SJSA1 (cell line): ENCODE measurements at regions not wholly inside any gene's neighbourhood (a gene's known extent, or its start where the extent isn't known, plus 50 kb on each side); places are given as distances from the start of the nearest gene placed in this dataset.
A peak's percentile ranks its signal among the peaks of the same experiment; 100 is the strongest.

Experiments used
- DNase-seq, 2 experiments: peaks; one replicate each; pipeline ENCODE4 v3.0.0-alpha.2; 2015 to 2020; ENCODE audit warnings: low spot score in 2 of 2, low read depth in 1 of 2
- H3K27ac ChIP-seq: fragments of 250-450 bp; sonication (Bioruptor Pico); 2 replicates; pipeline ENCODE4 v1.5.1; 2020; ENCODE audit warnings: mild to moderate bottlenecking, moderate library complexity
- H3K27me3 ChIP-seq: fragments of 250-450 bp; sonication (Bioruptor Pico); replicated peaks from 2 replicates; pipeline ENCODE4 v1.5.1; 2020; ENCODE audit warnings: mild to moderate bottlenecking, moderate library complexity
- H3K36me3 ChIP-seq: fragments of 250-450 bp; sonication (Bioruptor Pico); 2 replicates; pipeline ENCODE4 v1.5.1; 2020; ENCODE audit warnings: mild to moderate bottlenecking
- H3K4me1 ChIP-seq: fragments of 250-450 bp; sonication (Bioruptor Pico); replicated peaks from 2 replicates; pipeline ENCODE4 v1.6.1; 2021; ENCODE audit warnings: mild to moderate bottlenecking
- H3K4me3 ChIP-seq: fragments of 250-450 bp; sonication (Bioruptor Pico); 2 replicates; pipeline ENCODE4 v1.5.1; 2020; ENCODE audit warnings: mild to moderate bottlenecking
- H3K9me3 ChIP-seq: fragments of 250-450 bp; sonication (Bioruptor Pico); replicated peaks from 2 replicates; pipeline ENCODE4 v1.5.1; 2020; ENCODE audit warnings: mild to moderate bottlenecking

DNA sequence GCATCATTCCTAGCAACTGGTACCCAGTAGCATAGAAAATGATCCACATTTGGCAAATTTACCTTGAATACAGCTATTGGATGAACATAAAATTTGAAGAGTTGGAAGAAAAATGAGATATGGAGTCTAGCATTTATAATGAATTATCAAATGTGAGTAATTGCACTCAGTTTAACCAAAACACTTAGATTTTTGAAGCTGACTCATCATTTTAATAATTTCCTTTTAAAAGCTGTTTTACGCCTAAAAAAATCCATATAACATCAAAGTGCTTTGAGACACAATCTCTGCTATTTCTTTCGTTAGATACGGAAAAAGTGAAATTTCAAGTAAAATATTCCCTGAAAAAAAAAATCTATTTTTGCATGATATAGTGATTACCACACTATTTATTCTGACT, 767.4 kb downstream of the ROBO2 start:
- no peaks in the 10 kb centered on the region for H3K27me3 ChIP-seq
- H3K4me1 ChIP-seq = no peaks in the 10 kb centered on the region
- H3K27ac ChIP-seq = no peak overlapping the region
- no peaks in the 10 kb centered on the region for H3K9me3 ChIP-seq
- no peak overlapping the region for H3K4me3 ChIP-seq
- H3K36me3 ChIP-seq = no peaks in the 10 kb centered on the region
- DNase-seq = no peak

DNA sequence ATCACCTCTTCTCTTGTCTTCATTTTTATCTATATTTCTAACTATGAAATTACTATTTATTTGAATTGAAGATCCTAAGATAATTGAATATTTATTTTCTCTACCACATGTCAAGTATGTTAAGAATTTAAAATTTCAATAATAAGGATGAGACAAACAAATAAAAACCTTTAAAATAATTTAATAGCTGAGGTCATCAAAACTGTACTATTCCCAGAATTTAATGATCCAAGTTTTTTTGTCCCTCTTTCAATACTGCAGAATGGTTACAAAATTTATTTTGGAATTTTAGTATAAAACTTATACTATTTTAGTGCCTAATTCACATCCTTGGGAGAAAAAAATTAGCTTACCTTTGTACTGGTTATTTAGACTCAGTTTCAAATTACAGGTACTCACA, 774.9 kb downstream of the ROBO2 start:
- Histone ChIP-seq H3K27me3 (no peaks in the 10 kb centered on the region), H3K27ac (no peak overlapping the region), H3K4me1 (no peaks in the 10 kb centered on the region), H3K4me3 (no peak overlapping the region), H3K36me3 (no peaks in the 10 kb centered on the region), H3K9me3 (no peaks in the 10 kb centered on the region)
- DNase-seq = no peak

DNA sequence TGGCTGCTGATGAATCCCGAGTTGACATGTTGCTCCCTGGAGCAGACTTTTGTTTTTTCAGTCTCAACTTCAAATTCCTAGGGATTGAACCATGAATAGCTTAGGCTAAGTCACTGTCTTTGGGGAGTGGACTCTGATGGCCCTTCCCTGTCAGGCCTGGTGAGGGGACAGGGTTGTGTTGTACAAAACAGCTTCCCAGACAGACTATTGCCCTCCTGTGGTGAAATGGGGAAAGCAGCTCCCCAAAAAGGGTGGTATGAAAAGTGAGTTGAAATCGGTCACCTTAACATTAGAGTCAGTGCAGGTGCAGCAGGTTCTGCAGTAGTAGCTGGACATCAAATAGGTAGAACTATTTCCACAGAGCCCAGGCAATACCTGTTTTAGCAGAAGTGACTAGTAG, 775.6 kb downstream of the ROBO2 start:
- Histone ChIP-seq H3K4me3 (no peak overlapping the region), H3K36me3 (no peaks in the 10 kb centered on the region), H3K4me1 (no peaks in the 10 kb centered on the region), H3K27ac (no peak overlapping the region), H3K27me3 (no peaks in the 10 kb centered on the region), H3K9me3 (no peaks in the 10 kb centered on the region)
- DNase-seq = no peak

DNA sequence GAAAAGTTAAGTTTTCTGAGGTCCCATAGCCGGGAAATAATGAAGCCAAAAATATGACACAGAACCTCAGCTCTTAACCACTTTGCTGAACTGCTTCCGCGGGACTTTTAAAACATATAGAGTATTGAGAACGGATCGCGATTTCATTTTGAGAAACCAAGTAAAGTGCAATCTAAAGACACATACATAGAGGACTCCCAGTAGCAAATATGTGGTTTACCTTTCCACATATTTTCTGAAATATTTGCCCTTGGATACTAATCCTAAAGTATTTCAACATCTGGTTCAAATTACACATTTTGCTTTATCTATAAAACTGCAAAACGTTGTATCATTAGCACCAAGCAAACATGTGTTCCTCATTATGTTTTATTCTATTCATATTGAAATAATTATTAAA, 776.5 kb downstream of the ROBO2 start:
- no peaks in the 10 kb centered on the region for H3K27me3 ChIP-seq
- DNase-seq = no peak
- H3K9me3 ChIP-seq = no peaks in the 10 kb centered on the region
- H3K27ac ChIP-seq = no peak overlapping the region
- H3K36me3 ChIP-seq = no peaks in the 10 kb centered on the region
- no peaks in the 10 kb centered on the region for H3K4me1 ChIP-seq
- H3K4me3 ChIP-seq = no peak overlapping the region

DNA sequence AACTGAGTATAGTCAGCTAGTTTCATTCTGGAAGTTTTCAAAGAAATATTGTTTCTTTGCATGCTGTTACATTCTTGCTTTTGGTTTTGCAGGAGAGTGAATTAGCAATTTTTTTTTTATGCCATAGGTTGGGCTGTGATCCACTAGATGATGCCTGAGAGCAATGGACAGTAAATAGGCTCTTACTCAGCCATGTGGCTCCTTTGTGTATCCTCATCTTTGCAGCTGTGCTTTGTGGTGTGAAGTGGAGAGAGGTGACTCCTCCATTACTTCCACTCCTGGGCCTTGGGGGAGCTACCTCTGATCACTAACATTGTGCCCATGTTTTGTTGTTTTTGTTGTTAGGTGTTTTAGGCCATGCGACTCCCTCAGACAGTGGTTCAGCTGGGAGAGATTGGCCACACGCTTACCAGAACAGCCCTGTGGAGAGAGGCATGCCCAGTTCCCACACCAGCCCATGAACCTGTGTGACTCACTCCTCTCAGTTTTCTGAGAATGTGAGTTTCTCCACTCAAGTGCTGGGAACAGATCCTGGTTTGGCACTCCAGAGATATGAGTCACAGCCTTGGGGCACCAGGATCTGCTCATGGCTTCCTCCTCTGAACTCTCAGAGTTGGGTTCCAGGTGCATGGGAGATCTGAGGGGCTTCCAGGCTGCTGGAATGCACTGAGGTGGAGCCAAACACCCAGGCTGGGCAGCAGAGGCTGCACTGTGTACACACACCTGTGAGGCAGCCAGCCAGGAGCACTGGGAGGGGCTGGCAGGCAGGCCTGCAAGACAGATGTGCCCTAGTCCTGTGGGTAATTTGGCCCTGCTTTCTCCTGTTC, 785.3 kb downstream of the ROBO2 start:
- Histone ChIP-seq H3K9me3 (no peaks in the 10 kb centered on the region), H3K27me3 (no peaks in the 10 kb centered on the region), H3K36me3 (no peaks in the 10 kb centered on the region), H3K4me1 (no peaks in the 10 kb centered on the region), H3K4me3 (no peak overlapping the region), H3K27ac (no peak overlapping the region)
- peak; percentile 7 to 39 for DNase-seq

DNA sequence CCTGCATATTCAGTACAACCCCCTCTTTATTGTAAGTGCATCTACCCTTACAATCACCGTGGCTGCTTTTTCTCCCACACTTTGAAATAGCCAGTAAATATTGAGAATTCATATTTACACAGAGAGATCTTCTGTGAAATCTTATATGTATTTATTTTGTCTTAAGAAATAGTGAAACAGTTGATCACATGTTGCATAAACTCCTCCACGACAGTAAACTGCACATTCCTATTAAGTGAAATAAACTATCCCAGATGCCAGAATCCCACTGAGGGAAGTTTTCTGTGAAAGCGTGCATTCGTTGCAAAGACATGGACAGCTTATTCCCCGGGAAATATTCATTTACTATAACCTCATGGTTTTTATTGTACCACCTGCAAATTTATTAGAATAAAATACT, 796.0 kb downstream of the ROBO2 start:
- DNase-seq = no peak
- Histone ChIP-seq H3K9me3 (no peaks in the 10 kb centered on the region), H3K27me3 (no peaks in the 10 kb centered on the region), H3K4me1 (no peaks in the 10 kb centered on the region), H3K36me3 (no peaks in the 10 kb centered on the region), H3K4me3 (no peak overlapping the region), H3K27ac (no peak overlapping the region)

DNA sequence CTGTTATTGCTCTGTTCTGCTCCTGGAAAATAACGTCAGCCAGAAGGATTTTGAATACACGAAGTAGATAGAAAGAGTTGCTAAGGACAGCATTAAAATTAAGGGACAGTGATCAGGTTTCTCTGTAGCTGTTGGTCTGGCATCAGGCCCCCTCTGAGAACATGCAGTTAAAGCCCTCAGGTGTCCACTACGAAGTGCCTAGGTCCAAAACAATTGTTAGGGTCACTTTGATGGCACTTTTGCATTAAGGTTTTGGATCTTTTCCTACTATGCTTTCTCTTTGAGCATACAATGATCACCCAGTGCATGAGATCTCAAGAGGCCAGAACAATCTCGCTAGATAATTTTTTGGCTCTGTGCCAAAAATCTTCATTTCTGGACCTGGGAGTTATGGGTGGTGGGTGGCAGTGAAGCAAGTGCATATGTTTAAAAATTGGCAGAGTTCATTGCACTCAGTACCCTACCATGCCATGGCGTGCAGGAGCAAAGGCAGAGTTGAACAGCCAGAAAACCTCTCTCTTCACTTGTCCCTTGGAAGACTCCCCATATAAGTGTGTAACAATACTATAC, 797.6 kb downstream of the ROBO2 start:
- H3K27me3 ChIP-seq = no peaks in the 10 kb centered on the region

DNA sequence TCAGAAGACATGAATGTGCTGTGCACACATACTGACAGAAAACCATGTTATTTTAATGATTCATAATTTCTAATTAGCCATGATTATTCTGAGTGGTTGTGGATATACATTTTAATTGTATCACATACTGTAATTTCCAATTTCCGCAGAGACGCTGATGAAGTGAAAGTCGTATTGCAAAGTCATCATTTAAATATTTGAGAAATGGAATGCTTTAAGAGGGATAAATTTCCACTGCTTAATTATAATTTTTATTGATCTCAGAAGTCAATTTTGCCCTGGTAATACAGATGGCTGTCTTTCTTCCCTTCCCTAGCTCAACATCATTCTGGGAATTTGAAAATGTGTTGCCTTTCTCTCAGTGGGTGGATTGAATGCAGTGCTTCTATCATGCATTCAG, 819.3 kb downstream of the ROBO2 start:
- no peak overlapping the region for H3K27ac ChIP-seq
- no peaks in the 10 kb centered on the region for H3K4me1 ChIP-seq
- no peaks in the 10 kb centered on the region for H3K36me3 ChIP-seq
- no peak overlapping the region for H3K4me3 ChIP-seq
- no peaks in the 10 kb centered on the region for H3K9me3 ChIP-seq
- no peaks in the 10 kb centered on the region for H3K27me3 ChIP-seq
- no peak for DNase-seq

More for the DNA sequence above, 797.6 kb downstream of the ROBO2 start:
- Histone ChIP-seq H3K9me3 (no peaks in the 10 kb centered on the region), H3K4me1 (no peaks in the 10 kb centered on the region), H3K27ac (no peak overlapping the region), H3K4me3 (no peak overlapping the region), H3K36me3 (no peaks in the 10 kb centered on the region)
- DNase-seq = no peak

DNA sequence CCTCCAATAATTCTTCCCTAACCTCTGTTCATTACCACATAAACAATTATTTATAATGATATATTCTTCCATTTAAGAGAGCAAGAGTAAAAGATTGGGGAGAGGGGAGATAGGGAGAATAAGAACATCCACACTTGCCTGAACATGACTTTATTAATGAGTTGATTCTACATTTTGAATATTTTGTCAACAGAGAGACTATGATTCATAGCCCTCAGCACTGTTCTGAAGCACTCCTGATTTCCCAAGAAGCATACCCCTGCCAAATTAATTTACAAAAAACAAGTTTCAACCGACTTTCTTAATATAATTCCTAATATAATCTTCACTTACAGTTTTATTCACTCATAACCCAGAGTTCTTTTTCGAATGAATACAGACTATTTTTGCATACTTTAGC, 828.8 kb downstream of the ROBO2 start:
- Histone ChIP-seq H3K4me3 (no peak overlapping the region), H3K27ac (no peak overlapping the region), H3K9me3 (no peaks in the 10 kb centered on the region), H3K36me3 (no peaks in the 10 kb centered on the region), H3K27me3 (no peaks in the 10 kb centered on the region), H3K4me1 (no peaks in the 10 kb centered on the region)
- DNase-seq = no peak

DNA sequence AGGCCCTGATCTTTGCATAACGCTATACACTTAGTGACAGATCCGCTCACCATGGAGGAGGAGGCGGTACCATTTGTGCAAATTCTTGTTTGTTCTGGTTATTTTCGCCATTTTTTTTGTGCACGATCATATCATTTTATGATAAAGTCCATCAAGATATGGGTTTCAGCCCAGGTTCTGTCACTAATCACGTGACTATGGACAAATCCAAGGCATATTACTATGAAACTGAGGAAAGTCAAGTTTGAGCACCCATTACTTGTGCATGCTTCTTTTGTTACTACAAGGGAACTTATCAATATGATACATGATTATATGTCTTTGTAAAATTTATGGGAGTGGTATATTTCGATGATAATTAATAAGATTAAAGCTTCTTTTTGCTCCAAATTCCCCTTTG, 829.5 kb downstream of the ROBO2 start:
- no peaks in the 10 kb centered on the region for H3K9me3 ChIP-seq
- no peaks in the 10 kb centered on the region for H3K36me3 ChIP-seq
- H3K4me3 ChIP-seq = no peak overlapping the region
- no peaks in the 10 kb centered on the region for H3K4me1 ChIP-seq
- DNase-seq = no peak
- H3K27ac ChIP-seq = no peak overlapping the region
- no peaks in the 10 kb centered on the region for H3K27me3 ChIP-seq

DNA sequence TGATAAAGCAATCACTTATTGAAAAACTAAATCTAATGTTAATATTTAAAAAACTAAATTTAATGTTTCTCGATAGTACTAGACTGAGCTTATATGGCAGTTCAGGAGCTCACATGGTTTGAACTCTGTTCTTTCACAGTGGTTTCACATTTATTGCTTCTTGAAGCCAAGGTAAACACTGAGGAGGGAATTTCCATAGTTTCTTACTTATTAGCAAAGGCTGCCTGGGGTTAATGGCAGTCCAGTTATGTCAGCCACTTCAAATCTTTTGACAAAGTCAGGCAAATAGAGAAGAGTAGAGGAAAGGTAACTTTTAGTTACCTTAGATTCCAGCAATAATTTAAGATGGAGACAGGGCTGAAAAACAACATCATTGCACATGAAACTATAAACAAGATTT, 831.5 kb downstream of the ROBO2 start:
- Histone ChIP-seq H3K27me3 (no peaks in the 10 kb centered on the region), H3K27ac (no peak overlapping the region), H3K4me3 (no peak overlapping the region), H3K9me3 (no peaks in the 10 kb centered on the region), H3K36me3 (no peaks in the 10 kb centered on the region), H3K4me1 (no peaks in the 10 kb centered on the region)
- no peak for DNase-seq

DNA sequence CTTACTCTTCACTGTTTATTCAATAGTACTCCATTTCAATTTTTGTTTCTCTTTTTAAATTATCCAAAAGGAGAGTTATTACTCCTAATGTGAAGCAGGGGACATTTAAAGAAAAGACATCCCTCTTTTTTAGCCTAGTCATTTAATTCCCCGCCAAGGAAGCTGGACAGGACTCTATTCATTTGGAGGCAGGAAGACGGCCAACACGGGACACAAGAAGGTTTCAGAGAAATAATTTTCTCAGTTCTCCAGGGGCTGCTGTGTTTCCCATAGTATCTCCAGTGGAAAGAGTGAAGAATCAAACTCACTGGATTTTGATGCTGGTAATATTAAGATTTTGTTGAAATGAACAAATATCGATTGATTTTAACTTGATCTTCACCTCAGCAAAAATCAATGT, 833.7 kb downstream of the ROBO2 start:
- no peak overlapping the region for H3K27ac ChIP-seq
- no peaks in the 10 kb centered on the region for H3K4me1 ChIP-seq
- DNase-seq = no peak
- no peaks in the 10 kb centered on the region for H3K36me3 ChIP-seq
- no peak overlapping the region for H3K4me3 ChIP-seq
- no peaks in the 10 kb centered on the region for H3K27me3 ChIP-seq
- H3K9me3 ChIP-seq = no peaks in the 10 kb centered on the region

DNA sequence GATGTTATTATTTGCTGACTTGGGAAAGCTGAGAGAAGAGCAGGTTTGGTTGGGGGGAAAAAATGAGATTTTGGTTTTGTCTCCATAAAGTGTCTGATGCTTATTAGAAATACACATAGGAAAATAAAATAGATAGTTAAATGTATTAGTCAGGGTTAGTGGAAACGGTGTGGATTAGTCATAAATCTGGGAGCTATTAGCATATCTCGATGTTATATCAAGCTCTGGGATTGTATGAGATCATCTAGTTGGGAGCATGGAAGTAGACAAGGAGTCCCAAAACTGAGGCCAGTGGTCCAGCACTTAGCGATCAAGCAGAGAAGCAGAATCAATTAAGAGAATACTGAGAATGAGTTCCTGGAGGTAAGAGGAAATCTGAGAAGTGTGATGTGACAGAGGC, 845.5 kb downstream of the ROBO2 start:
- H3K4me3 ChIP-seq = no peak overlapping the region
- no peaks in the 10 kb centered on the region for H3K27me3 ChIP-seq
- DNase-seq = no peak
- no peaks in the 10 kb centered on the region for H3K9me3 ChIP-seq
- no peak overlapping the region for H3K27ac ChIP-seq
- H3K36me3 ChIP-seq = no peaks in the 10 kb centered on the region
- H3K4me1 ChIP-seq = no peaks in the 10 kb centered on the region

DNA sequence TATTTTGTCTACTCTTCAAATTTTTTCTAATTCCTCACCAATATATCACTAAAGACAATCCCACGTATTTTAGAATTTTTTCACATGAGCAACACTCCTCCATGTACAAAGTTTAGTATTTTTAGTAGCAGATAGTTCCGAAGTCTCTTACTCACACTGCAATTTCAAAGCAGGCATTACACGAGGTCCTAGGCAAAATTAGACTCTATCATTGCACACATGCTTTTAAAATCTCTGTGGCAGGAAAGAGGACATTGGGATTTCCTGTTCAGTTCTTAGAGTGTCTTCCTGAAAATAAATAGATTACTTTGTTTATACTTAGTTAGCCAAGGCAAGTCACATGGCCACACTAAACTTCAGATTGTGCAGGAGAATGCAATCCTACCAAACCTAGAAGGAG, 847.7 kb downstream of the ROBO2 start:
- Histone ChIP-seq H3K27ac (no peak overlapping the region), H3K4me1 (no peaks in the 10 kb centered on the region), H3K9me3 (no peaks in the 10 kb centered on the region), H3K27me3 (no peaks in the 10 kb centered on the region), H3K36me3 (no peaks in the 10 kb centered on the region), H3K4me3 (no peak overlapping the region)
- DNase-seq = no peak

DNA sequence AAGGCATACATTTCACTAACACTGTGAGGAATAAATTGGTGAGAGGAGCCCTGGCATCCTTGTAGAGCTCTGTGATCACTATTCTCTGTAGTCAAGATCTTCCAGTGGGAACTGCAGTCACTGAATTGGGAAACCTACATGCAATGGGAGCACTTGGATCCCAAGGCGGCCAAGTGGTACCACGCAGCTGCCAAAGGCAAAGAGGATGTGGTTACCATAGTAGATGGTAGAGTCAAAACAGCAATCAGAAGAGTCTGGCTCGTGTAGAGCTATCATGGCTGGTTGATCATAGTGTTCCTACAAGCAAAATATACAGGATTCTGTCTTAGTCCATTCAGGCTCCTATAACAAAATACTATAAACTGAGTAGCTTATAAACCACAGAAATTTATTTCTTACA, 849.7 kb downstream of the ROBO2 start:
- Histone ChIP-seq H3K4me1 (no peaks in the 10 kb centered on the region), H3K27ac (no peak overlapping the region), H3K4me3 (no peak overlapping the region), H3K27me3 (no peaks in the 10 kb centered on the region), H3K36me3 (no peaks in the 10 kb centered on the region), H3K9me3 (no peaks in the 10 kb centered on the region)
- no peak for DNase-seq
